Kidney (tissue), 13 donors: ENCODE measurements at regions not wholly inside any gene's neighbourhood (a gene's known extent, or its start where the extent isn't known, plus 50 kb on each side); places are given as distances from the start of the nearest gene placed in this dataset.

Experiments used
- DNase-seq, 5 donors: peaks; one replicate each; pipeline ENCODE4 v3.0.0-alpha.2; 2013 to 2020
- FAIRE-seq: peaks from 2 replicates; lab custom pipeline; 2012; peaks lifted over from hg19 to GRCh38; lab: Jason Lieb, UNC
- H3K27ac ChIP-seq, 2 donors: one replicate each; pipeline ENCODE4 v1.7.0; 2013; ENCODE audit warnings: low read depth in 2 of 2, low read length in 2 of 2, inconsistent platforms in 1 of 2
- H3K27me3 ChIP-seq: one replicate; pipeline ENCODE4 v1.7.1; 2013; ENCODE audit warnings: low read length, inconsistent platforms; ENCODE audit not compliant: control insufficient read depth, insufficient read depth
- H3K36me3 ChIP-seq, 3 donors: one replicate each; pipeline versions ENCODE4 v1.7.0 to v1.7.1; 2013; ENCODE audit warnings: low read length in 3 of 3, control low read depth in 1 of 3, inconsistent platforms in 1 of 3; ENCODE audit not compliant: insufficient read depth in 3 of 3, control insufficient read depth in 2 of 3
- H3K4me1 ChIP-seq, 3 donors: one replicate each; pipeline versions ENCODE4 v1.7.0 to v1.7.1; 2013; ENCODE audit warnings: low read length in 3 of 3, inconsistent platforms in 1 of 3, low read depth in 1 of 3; ENCODE audit not compliant: control insufficient read depth in 2 of 3, insufficient read depth in 2 of 3
- H3K4me3 ChIP-seq, 3 donors: one replicate each; pipeline versions ENCODE4 v1.7.0 to v1.8.1; 2013; ENCODE audit warnings: low read length in 3 of 3, control low read depth in 1 of 3, inconsistent platforms in 1 of 3
- H3K9ac ChIP-seq, 3 donors: one replicate each; pipeline versions ENCODE4 v1.7.0 to v1.7.1; 2013; ENCODE audit warnings: low read length in 3 of 3, control low read depth in 1 of 3, inconsistent platforms in 1 of 3
- H3K9me3 ChIP-seq, 3 donors: one replicate each; pipeline versions ENCODE4 v1.7.0 to v1.7.1; 2013; ENCODE audit warnings: low read length in 3 of 3, control low read depth in 1 of 3, inconsistent platforms in 1 of 3; ENCODE audit not compliant: control insufficient read depth in 2 of 3, insufficient read depth in 1 of 3
- intact Hi-C: fragments of 100-400 bp; cut with DNase I; formaldehyde crosslinking; loops from one replicate; pipeline ENCODE4 v1.11.1; 2022
- TF ChIP-seq, protein P1 (sequence below): IDR thresholded peaks from 3 replicates; pipeline ENCODE4 v1.5.1; 2012; ENCODE audit warnings: mild to moderate bottlenecking, moderate library complexity, borderline replicate concordance; ENCODE audit not compliant: insufficient read depth; ENCODE audit errors: extremely low read depth
- donor health status: control.
- donor health status: control.
- donor health status: control.
- donor health status: control.
- donor health status: control.
- donor health status: DM: yes; HTN: yes; CAD: no.
- donor health status: Normal renal cell carcinoma (clear cell type).

- intact Hi-C loops: no loop called here
- FAIRE-seq (no peak), DNase-seq (no peak)
- H3K36me3 ChIP-seq: no peaks in the 10 kb centered on the region
- no peak overlapping the region for H3K9ac ChIP-seq
- no peaks in the 10 kb centered on the region for H3K9me3 ChIP-seq
- H3K4me1 ChIP-seq: no peaks in the 10 kb centered on the region
- H3K4me3 ChIP-seq: no peak overlapping the region
- no peak overlapping the region for H3K27ac ChIP-seq
- H3K27me3 ChIP-seq: no peaks in the 10 kb centered on the region
- TF ChIP-seq, protein P1, sequence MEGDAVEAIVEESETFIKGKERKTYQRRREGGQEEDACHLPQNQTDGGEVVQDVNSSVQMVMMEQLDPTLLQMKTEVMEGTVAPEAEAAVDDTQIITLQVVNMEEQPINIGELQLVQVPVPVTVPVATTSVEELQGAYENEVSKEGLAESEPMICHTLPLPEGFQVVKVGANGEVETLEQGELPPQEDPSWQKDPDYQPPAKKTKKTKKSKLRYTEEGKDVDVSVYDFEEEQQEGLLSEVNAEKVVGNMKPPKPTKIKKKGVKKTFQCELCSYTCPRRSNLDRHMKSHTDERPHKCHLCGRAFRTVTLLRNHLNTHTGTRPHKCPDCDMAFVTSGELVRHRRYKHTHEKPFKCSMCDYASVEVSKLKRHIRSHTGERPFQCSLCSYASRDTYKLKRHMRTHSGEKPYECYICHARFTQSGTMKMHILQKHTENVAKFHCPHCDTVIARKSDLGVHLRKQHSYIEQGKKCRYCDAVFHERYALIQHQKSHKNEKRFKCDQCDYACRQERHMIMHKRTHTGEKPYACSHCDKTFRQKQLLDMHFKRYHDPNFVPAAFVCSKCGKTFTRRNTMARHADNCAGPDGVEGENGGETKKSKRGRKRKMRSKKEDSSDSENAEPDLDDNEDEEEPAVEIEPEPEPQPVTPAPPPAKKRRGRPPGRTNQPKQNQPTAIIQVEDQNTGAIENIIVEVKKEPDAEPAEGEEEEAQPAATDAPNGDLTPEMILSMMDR: no peak
These were observed 55.6 kb downstream of the SOWAHC start for GRCh38 chr2:109669731-109670130.

DNA sequence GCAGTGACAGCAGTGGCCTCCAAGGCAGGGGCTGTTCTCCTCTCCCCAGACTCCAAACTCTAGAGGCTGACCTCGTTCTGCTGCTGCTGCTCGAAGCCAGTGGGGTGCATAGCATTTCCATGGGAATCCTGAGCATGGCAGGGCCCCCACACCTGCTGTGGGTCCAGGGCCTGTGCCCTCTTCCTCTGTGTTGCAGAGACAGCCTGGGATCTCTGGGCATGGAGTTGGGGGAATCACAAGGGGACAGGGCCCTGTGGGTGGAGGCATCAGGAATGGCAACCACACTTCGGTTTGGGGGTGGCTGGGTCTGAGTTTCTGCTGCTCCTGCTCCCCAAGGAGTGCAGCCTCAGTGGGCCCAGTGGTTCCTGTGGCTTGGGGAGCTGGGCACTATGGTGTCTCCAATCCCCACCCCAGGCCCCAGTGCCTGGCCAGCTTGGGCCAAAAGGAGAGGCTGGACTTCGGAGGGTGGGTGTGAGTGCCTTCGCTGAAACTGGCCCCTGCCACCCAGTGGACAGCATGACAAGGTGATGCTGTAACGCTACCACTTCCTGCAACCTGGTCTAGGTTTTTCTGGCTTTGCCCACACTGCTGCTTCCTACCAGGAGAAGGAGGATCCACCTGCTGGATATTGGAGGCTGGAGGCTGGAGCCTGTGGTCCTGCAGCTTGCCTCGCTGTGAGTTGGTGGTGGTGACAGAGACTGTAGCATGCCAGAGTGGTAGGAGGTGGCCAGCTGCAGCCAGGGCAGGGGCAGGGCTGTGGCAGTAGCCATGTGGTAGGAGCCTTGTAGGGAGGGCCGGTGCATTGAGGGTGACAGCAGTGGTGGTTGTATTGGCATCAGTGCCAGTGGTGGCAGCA lies 56.6 kb downstream of the SOWAHC start:
- Histone ChIP-seq H3K4me3 (no peak overlapping the region), H3K9me3 (no peaks in the 10 kb centered on the region), H3K9ac (no peak overlapping the region), H3K27ac (no peak overlapping the region), H3K36me3 (no peaks in the 10 kb centered on the region), H3K4me1 (no peaks in the 10 kb centered on the region), H3K27me3 (no peaks in the 10 kb centered on the region)
- TF ChIP-seq, protein P1: no peak
- DNase-seq: no peak
- FAIRE-seq: no peak
- intact Hi-C loops: no loop called here

- H3K36me3 ChIP-seq: no peaks in the 10 kb centered on the region
- intact Hi-C loops: no loop called here
- peaks cover 0 to 9% (median 6%) of the 10 kb centered on the region in 3 donors for H3K4me1 ChIP-seq
- H3K4me3 ChIP-seq: no peak overlapping the region
- no peaks in the 10 kb centered on the region for H3K9me3 ChIP-seq
- no peak for DNase-seq
- no peak overlapping the region for H3K27ac ChIP-seq
- TF ChIP-seq, protein P1: no peak
- no peak overlapping the region for H3K9ac ChIP-seq
- no peaks in the 10 kb centered on the region for H3K27me3 ChIP-seq
- FAIRE-seq: no peak
These were observed 60.9 kb downstream of the SOWAHC start for GRCh38 chr2:109674894-109675534.
